GM23338 (cell line): ENCODE measurements at regions not wholly inside any gene's neighbourhood (a gene's known extent, or its start where the extent isn't known, plus 50 kb on each side); places are given as distances from the start of the nearest gene placed in this dataset.

Experiments used
- CTCF ChIP-seq, 2 experiments: fragments of 200-600 bp in 1 of 2; sonication (generic) in 1 of 2; conservative IDR thresholded peaks; 2 replicates each; pipeline versions ENCODE4 v1.5.1 to v1.6.1; 2016 to 2017; ENCODE audit warnings: antibody characterized with exemption in 2 of 2, low read depth in 2 of 2, mild to moderate bottlenecking in 2 of 2, moderate library complexity in 1 of 2
- EZH2 ChIP-seq: fragments of 200-600 bp; sonication (generic); IDR thresholded peaks from one replicate; pipeline ENCODE4 v1.8.0; 2017; ENCODE audit warnings: antibody characterized with exemption, mild to moderate bottlenecking, low read depth; ENCODE audit not compliant: unreplicated experiment
- EZH2phosphoT487 ChIP-seq: fragments of 200-600 bp; sonication (generic); IDR thresholded peaks from one replicate; pipeline ENCODE4 v1.8.1; 2018; ENCODE audit warnings: antibody characterized with exemption; ENCODE audit not compliant: unreplicated experiment
- JUNB ChIP-seq: IDR thresholded peaks from one replicate; pipeline ENCODE4 v1.6.1; 2016; ENCODE audit warnings: antibody characterized with exemption; ENCODE audit not compliant: unreplicated experiment
- POLR2AphosphoS5 ChIP-seq: IDR thresholded peaks from 2 replicates; pipeline ENCODE4 v1.6.1; 2016; ENCODE audit warnings: antibody characterized with exemption, low read depth

GRCh38 chr5:123294544-123294943, 128.7 kb downstream of the CEP120 start:
- TF ChIP-seq CTCF (conservative IDR thresholded peaks at IDR 0.05; ENCODE audit: low read depth in 2 of 2) (no peak), EZH2 (no peak), POLR2AphosphoS5 (no peak), EZH2phosphoT487 (no peak), JUNB (no peak)
